IPS DF 6.9 (cell line): ENCODE measurements at regions not wholly inside any gene's neighbourhood (a gene's known extent, or its start where the extent isn't known, plus 50 kb on each side); places are given as distances from the start of the nearest gene placed in this dataset.

Experiments
- DNase-seq: peaks from one replicate; pipeline ENCODE4 v3.0.0-alpha.2; 2013; ENCODE audit warnings: low read depth, low spot score
- H3K27ac ChIP-seq: one replicate; pipeline ENCODE4 v1.5.1; 2013; ENCODE audit warnings: low read length, control low read depth
- H3K27me3 ChIP-seq: 2 replicates; pipeline ENCODE4 v1.6.1; 2013; ENCODE audit warnings: mild to moderate bottlenecking, low read length; ENCODE audit not compliant: control insufficient read depth, insufficient read depth
- H3K36me3 ChIP-seq: 2 replicates; pipeline ENCODE4 v1.6.1; 2013; ENCODE audit warnings: low read length; ENCODE audit not compliant: control insufficient read depth, insufficient read depth
- H3K4me1 ChIP-seq: 2 replicates; pipeline ENCODE4 v1.6.1; 2013; ENCODE audit warnings: low read length; ENCODE audit not compliant: control insufficient read depth, insufficient read depth
- H3K4me3 ChIP-seq: 2 replicates; pipeline ENCODE4 v1.5.1; 2013; ENCODE audit warnings: mild to moderate bottlenecking, low read length
- H3K9me3 ChIP-seq: 2 replicates; pipeline ENCODE4 v1.6.1; 2013; ENCODE audit warnings: low read length, inconsistent platforms; ENCODE audit not compliant: control insufficient read depth, insufficient read depth
- WGBS: extraction: QIAGEN DNeasy Blood & Tissue Kit; methylation state at CpG from one replicate; pipeline ENCODE4 v1.1.7; 2013; ENCODE audit warnings: mixed read lengths, missing lambda C conversion rate; ENCODE audit not compliant: insufficient read length, insufficient coverage; 5-methylcytosine and 5-hydroxymethylcytosine counted together

GRCh38 chr5:92421196-92421595, 1038.1 kb upstream of the ARRDC3 start:
- Histone ChIP-seq H3K27me3 (no peaks in the 10 kb centered on the region), H3K9me3 (no peaks in the 10 kb centered on the region; the same call in 1 of the 2 replicates), H3K27ac (no peak overlapping the region), H3K4me1 (no peaks in the 10 kb centered on the region), H3K36me3 (no peaks in the 10 kb centered on the region), H3K4me3 (no peak overlapping the region)
- no peak for DNase-seq

DNA sequence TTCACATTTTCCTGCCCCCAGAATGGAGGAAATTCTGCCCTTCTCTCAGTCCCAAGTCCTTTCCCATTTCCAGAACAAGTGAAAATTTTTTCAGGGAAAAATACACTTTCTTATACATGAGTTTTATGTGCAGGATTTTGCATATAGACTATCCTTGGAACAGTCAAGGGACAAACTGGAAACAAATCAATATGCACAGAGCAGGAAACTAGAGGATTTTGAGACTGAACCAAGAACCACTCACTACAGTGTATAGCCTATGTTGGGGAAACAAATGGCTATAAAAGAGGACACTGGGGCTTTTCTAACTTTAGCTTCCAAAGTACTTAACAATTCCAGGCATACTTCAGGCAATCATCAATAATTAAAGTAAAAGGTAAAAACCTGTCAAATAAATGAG, 1036.1 kb upstream of the ARRDC3 start:
- Histone ChIP-seq H3K27me3 (no peaks in the 10 kb centered on the region), H3K9me3 (no peaks in the 10 kb centered on the region; the same call in 1 of the 2 replicates), H3K4me3 (no peak overlapping the region), H3K36me3 (no peaks in the 10 kb centered on the region), H3K4me1 (no peaks in the 10 kb centered on the region), H3K27ac (no peak overlapping the region)
- no peak for DNase-seq

GRCh38 chr5:92418341-92418740, 1035.2 kb upstream of the ARRDC3 start:
- WGBS = no CpG with 5 or more reads among the region's 3 CpGs
- DNase-seq = no peak
- H3K9me3 ChIP-seq = no peaks in the 10 kb centered on the region; the same call in 1 of the 2 replicates
- H3K4me1 ChIP-seq = no peaks in the 10 kb centered on the region
- no peak overlapping the region for H3K27ac ChIP-seq
- H3K36me3 ChIP-seq = no peaks in the 10 kb centered on the region
- no peak overlapping the region for H3K4me3 ChIP-seq
- H3K27me3 ChIP-seq = no peaks in the 10 kb centered on the region

DNA sequence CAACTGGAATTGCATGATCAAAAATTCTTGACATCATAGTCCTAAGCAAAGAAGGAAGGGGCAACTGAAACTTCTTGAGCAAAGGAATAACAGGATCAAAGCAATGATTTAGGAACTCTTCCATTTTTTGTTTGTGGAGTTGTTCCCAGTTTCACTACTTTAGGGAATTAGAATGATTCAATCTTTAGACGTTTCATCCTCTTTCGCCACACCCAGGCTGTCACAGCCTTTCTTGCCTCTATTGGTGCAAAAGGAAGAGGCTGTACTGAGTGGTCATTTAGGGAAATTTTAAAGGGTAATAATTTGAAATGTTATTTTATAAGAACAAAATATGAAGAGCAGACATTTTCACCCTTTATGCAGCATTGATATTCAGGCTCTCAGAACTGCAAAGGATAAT, 1026.0 kb upstream of the ARRDC3 start:
- WGBS = no CpG with 5 or more reads among the region's 2 CpGs
- H3K9me3 ChIP-seq = no peaks in the 10 kb centered on the region
- H3K4me1 ChIP-seq = no peaks in the 10 kb centered on the region
- DNase-seq = no peak
- H3K27ac ChIP-seq = no peak overlapping the region
- H3K27me3 ChIP-seq = no peaks in the 10 kb centered on the region
- H3K4me3 ChIP-seq = no peak overlapping the region
- H3K36me3 ChIP-seq = no peaks in the 10 kb centered on the region

GRCh38 chr5:92402956-92403702, 1020.0 kb upstream of the ARRDC3 start:
- Histone ChIP-seq H3K4me3 (no peak overlapping the region), H3K4me1 (no peaks in the 10 kb centered on the region), H3K9me3 (no peaks in the 10 kb centered on the region), H3K27ac (no peak overlapping the region), H3K27me3 (no peaks in the 10 kb centered on the region), H3K36me3 (no peaks in the 10 kb centered on the region)
- DNase-seq = no peak
- WGBS = no CpG with 5 or more reads among the region's 7 CpGs

- Histone ChIP-seq H3K27ac (no peak overlapping the region), H3K4me1 (no peaks in the 10 kb centered on the region), H3K36me3 (no peaks in the 10 kb centered on the region), H3K9me3 (no peaks in the 10 kb centered on the region), H3K4me3 (no peak overlapping the region), H3K27me3 (no peaks in the 10 kb centered on the region)
- WGBS = no CpG with 5 or more reads among the region's 2 CpGs
- DNase-seq = no peak
Observed at GRCh38 chr5:92402045-92402444, 1018.9 kb upstream of the ARRDC3 start.

GRCh38 chr5:92401492-92401891, 1018.4 kb upstream of the ARRDC3 start:
- no peaks in the 10 kb centered on the region for H3K27me3 ChIP-seq
- H3K9me3 ChIP-seq = no peaks in the 10 kb centered on the region
- WGBS = no CpG with 5 or more reads among the region's 5 CpGs
- DNase-seq = peak; percentile 27
- no peaks in the 10 kb centered on the region for H3K36me3 ChIP-seq
- no peak overlapping the region for H3K27ac ChIP-seq
- no peak overlapping the region for H3K4me3 ChIP-seq
- H3K4me1 ChIP-seq = no peaks in the 10 kb centered on the region

DNA sequence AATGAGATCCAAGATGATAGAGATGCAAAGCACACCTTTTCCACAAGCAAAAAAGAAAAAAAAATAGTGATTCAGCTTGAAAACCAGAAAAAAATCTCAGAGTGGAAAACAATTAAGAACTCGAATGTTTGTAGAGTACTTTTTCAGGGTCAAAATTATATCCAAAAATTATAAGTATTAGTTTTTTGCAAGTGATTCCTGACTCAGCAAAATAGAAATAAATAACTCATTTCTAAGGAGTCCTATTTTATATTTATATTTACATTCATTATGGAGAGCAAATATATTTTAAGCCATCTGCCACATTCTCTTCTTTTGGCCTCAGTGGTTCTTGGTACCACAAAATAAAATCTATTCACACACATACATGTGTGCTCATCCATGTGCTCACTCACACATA, 1011.8 kb upstream of the ARRDC3 start:
- WGBS = no CpG with 5 or more reads among the region's 1 CpG
- H3K27me3 ChIP-seq = no peaks in the 10 kb centered on the region
- no peak overlapping the region for H3K4me3 ChIP-seq
- no peaks in the 10 kb centered on the region for H3K9me3 ChIP-seq
- no peak for DNase-seq
- H3K27ac ChIP-seq = no peak overlapping the region
- no peaks in the 10 kb centered on the region for H3K36me3 ChIP-seq
- H3K4me1 ChIP-seq = no peaks in the 10 kb centered on the region

DNA sequence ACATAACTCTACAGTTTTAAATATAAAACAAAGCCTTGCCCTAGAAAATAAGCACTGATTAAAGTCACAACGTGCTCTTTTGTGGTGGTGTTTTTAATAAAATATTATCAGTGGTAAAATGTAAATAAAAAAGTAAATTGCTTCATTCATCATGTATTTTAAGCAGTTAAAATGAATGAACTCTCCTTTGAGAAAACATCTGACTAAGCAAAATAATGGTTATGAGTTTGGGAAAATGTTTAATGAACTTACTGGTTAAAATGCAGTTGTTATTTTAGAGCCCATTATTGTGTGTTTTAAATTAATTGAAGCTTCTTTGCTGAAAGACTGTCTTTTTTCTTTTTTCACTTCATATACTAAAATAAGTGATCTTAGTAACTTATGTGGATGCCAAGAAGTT, 1007.5 kb upstream of the ARRDC3 start:
- Histone ChIP-seq H3K36me3 (no peaks in the 10 kb centered on the region), H3K4me1 (no peaks in the 10 kb centered on the region), H3K27ac (no peak overlapping the region), H3K9me3 (no peaks in the 10 kb centered on the region), H3K4me3 (no peak overlapping the region), H3K27me3 (no peaks in the 10 kb centered on the region)
- no CpG with 5 or more reads among the region's 1 CpG for WGBS
- DNase-seq = no peak

DNA sequence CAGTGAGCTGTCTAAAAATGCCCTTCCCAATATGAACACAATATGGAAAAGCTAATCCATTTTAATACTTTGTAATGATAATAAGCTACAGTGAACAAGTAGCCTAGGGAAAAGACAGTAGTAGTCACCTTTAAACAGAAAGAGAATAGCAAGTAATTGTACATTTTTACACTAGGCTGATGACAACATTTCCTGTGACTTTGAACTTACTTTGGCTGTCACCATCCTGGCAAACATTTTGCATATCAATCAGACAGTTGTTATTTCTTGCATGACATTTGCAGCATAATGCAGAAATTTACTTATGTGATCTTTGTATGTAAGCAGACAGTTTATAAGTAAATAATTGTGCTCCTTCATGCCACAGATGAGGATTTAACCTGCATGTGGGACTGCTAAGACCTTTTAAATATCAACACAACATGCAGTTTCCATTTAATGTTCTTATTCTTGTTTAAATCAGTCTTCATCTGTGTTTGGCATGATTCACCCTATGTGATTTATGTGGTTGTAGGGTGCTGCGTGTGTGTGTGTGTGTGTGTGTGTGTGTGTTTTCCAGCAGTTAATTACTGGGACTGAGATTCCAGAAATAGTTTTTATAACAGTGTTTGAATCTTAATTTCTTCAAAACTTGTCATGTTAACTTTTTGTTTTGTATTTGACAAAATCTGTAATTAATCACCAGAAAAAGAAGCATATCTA, 997.1 kb upstream of the ARRDC3 start:
- WGBS = no CpG with 5 or more reads among the region's 1 CpG
- no peak for DNase-seq
- Histone ChIP-seq H3K27ac (no peak overlapping the region), H3K36me3 (no peaks in the 10 kb centered on the region), H3K27me3 (no peaks in the 10 kb centered on the region), H3K9me3 (no peaks in the 10 kb centered on the region), H3K4me3 (no peak overlapping the region), H3K4me1 (no peaks in the 10 kb centered on the region)
